Calu3 (cell line): ENCODE measurements at regions not wholly inside any gene's neighbourhood (a gene's known extent, or its start where the extent isn't known, plus 50 kb on each side); places are given as distances from the start of the nearest gene placed in this dataset.

Experiments
- BruUV-seq: library from RNA; stranded (reverse); fragments of 400-500 nt; replicated peaks from 2 replicates; lab custom pipeline; 2021; lab: Mats Ljungman, UMichigan
- CTCF ChIA-PET: fragments of 300-600 bp; sonication (Branson Sonifier 250); formaldehyde crosslinking; loops from one replicate; lab custom pipeline; 2022; ENCODE audit warnings: antibody characterized with exemption; lab: Charles Lee
- DNase-seq: peaks from one replicate; pipeline ENCODE4 v3.0.0; 2022
- H3K27ac Mint-ChIP-seq: one replicate; pipeline ENCODE4 v1.8.0; 2022; ENCODE audit warnings: mixed read lengths; ENCODE audit not compliant: unreplicated experiment
- H3K27me3 Mint-ChIP-seq: one replicate; pipeline ENCODE4 v1.8.0; 2022; ENCODE audit warnings: mixed read lengths; ENCODE audit not compliant: unreplicated experiment
- H3K36me3 Mint-ChIP-seq: one replicate; pipeline ENCODE4 v1.8.0; 2022; ENCODE audit warnings: mild to moderate bottlenecking, moderate library complexity, mixed read lengths; ENCODE audit not compliant: insufficient read depth, unreplicated experiment
- H3K4me1 Mint-ChIP-seq: one replicate; pipeline ENCODE4 v1.8.0; 2022; ENCODE audit warnings: mild to moderate bottlenecking, low read depth, mixed read lengths; ENCODE audit not compliant: unreplicated experiment
- H3K4me3 Mint-ChIP-seq: one replicate; pipeline ENCODE4 v1.8.0; 2022; ENCODE audit warnings: mild to moderate bottlenecking, low read depth, moderate library complexity, mixed read lengths; ENCODE audit not compliant: unreplicated experiment
- H3K9me3 Mint-ChIP-seq: one replicate; pipeline ENCODE4 v1.8.0; 2022; ENCODE audit warnings: low read depth, mixed read lengths; ENCODE audit not compliant: unreplicated experiment
- CTCF ChIP-seq: fragments of 200-600 bp; IDR thresholded peaks from one replicate; pipeline ENCODE4 v1.8.0; 2022; ENCODE audit warnings: antibody characterized with exemption; ENCODE audit not compliant: unreplicated experiment
- intact Hi-C: fragments of 100-400 bp; cut with micrococcal nuclease; formaldehyde crosslinking; loops from one replicate; pipeline ENCODE4 v1.10.0; 2022; ENCODE audit not compliant: unreplicated experiment

GRCh38 chrX:10039821-10040793, 72.9 kb downstream of the CLDN34 start:
- CTCF ChIA-PET: no interaction called here
- DNase-seq: no peak
- BruUV-seq: no TSS peak

GRCh38 chrX:10040961-10041360, 73.8 kb downstream of the CLDN34 start:
- Mint-ChIP-seq H3K36me3 (no peaks in the 10 kb centered on the region), H3K9me3 (no peaks in the 10 kb centered on the region), H3K27me3 (no peaks in the 10 kb centered on the region), H3K27ac (no peak overlapping the region), H3K4me1 (no peaks in the 10 kb centered on the region), H3K4me3 (no peak overlapping the region)
- DNase-seq: no peak
- no peak for TF ChIP-seq CTCF
- intact Hi-C loops: no loop called here
- BruUV-seq: no TSS peak
- CTCF ChIA-PET: no interaction called here

More at GRCh38 chrX:10039821-10040793, 72.9 kb downstream of the CLDN34 start:
- Mint-ChIP-seq H3K27me3 (no peaks in the 10 kb centered on the region), H3K36me3 (no peaks in the 10 kb centered on the region), H3K4me1 (no peaks in the 10 kb centered on the region), H3K4me3 (no peak overlapping the region), H3K9me3 (no peaks in the 10 kb centered on the region), H3K27ac (no peak overlapping the region)
- TF ChIP-seq CTCF: no peak
- intact Hi-C loops: no loop called here

GRCh38 chrX:10041383-10041782, 74.2 kb downstream of the CLDN34 start:
- no peak for DNase-seq
- intact Hi-C loops: no loop called here
- TF ChIP-seq CTCF: no peak
- no peaks in the 10 kb centered on the region for H3K36me3 Mint-ChIP-seq
- H3K27me3 Mint-ChIP-seq: no peaks in the 10 kb centered on the region
- CTCF ChIA-PET: no interaction called here
- no peaks in the 10 kb centered on the region for H3K9me3 Mint-ChIP-seq
- BruUV-seq: no TSS peak
- H3K27ac Mint-ChIP-seq: no peak overlapping the region
- no peaks in the 10 kb centered on the region for H3K4me1 Mint-ChIP-seq
- no peak overlapping the region for H3K4me3 Mint-ChIP-seq

DNA sequence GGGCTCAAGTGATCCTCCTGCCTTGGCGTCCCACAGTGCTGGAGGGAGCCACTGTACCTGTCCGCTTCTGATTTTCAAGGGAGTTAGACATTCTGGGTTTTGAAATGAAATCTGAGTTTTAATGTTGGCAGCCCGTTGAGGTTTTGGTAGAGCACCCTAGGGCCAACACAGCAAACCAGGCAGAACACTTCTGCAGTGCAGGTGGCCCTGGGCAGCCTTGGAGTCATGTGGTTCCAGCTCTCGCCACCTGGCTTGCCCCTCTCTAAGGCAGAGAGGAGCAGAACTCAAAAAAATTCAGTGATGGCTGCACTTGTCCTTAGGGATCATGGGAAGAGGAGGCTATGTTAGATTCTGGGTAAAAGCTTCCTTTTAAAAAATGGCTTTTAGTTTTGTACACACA, 74.9 kb downstream of the CLDN34 start:
- Mint-ChIP-seq H3K27me3 (no peaks in the 10 kb centered on the region), H3K4me3 (no peak overlapping the region), H3K9me3 (no peaks in the 10 kb centered on the region), H3K36me3 (no peaks in the 10 kb centered on the region), H3K4me1 (no peaks in the 10 kb centered on the region), H3K27ac (no peak overlapping the region)
- CTCF ChIA-PET: no interaction called here
- no TSS peak for BruUV-seq
- no peak for TF ChIP-seq CTCF
- intact Hi-C loops: no loop called here
- no peak for DNase-seq
